IMR-90 (cell line): ENCODE measurements at regions not wholly inside any gene's neighbourhood (a gene's known extent, or its start where the extent isn't known, plus 50 kb on each side); places are given as distances from the start of the nearest gene placed in this dataset.

ENCODE experiments used
- ATAC-seq: fragments of 200-7000 bp; cut with Tn5 transposase; 2 replicates; pipeline ENCODE4 v1.9.1; 2020; ENCODE audit warnings: low read depth, mild to moderate bottlenecking, moderate library complexity
- BruUV-seq: library from RNA; stranded (reverse); fragments of 400-500 nt; replicated peaks from 2 replicates; lab custom pipeline; 2021; lab: Mats Ljungman, UMichigan
- CTCF ChIA-PET: fragments of 300-600 bp; formaldehyde crosslinking; extraction: SDS; loops from one replicate; lab custom pipeline; 2021; ENCODE audit warnings: antibody characterized with exemption; lab: Yijun Ruan, JAX
- POLR2A ChIA-PET: fragments of 300-600 bp; sonication (Branson Sonifier 250); formaldehyde crosslinking; loops from one replicate; lab custom pipeline; 2022; ENCODE audit warnings: antibody characterized with exemption; ENCODE audit not compliant: unreplicated experiment; lab: Charles Lee
- DNase-seq: peaks from one replicate; pipeline ENCODE4 v3.0.0; 2013
- H2AFZ ChIP-seq: replicated peaks from 2 replicates; pipeline ENCODE3; 2013; ENCODE audit warnings: low read length, mild to moderate bottlenecking; ENCODE audit not compliant: poor library complexity
- H2AK5ac ChIP-seq: 2 replicates; pipeline ENCODE4 v1.6.1; 2013; ENCODE audit warnings: low read depth, low read length, inconsistent platforms
- H2AK9ac ChIP-seq: replicated peaks from 2 replicates; pipeline ENCODE3; 2013; ENCODE audit warnings: mild to moderate bottlenecking, low read depth, low read length, moderate library complexity; ENCODE audit not compliant: poor library complexity
- H2BK120ac ChIP-seq: 2 replicates; pipeline ENCODE4 v1.6.1; 2013; ENCODE audit warnings: low read depth, low read length, inconsistent platforms
- H2BK15ac ChIP-seq: 3 replicates; pipeline ENCODE4 v1.6.1; 2013; ENCODE audit warnings: low read depth, low read length, inconsistent platforms
- H2BK20ac ChIP-seq: 2 replicates; pipeline ENCODE4 v1.6.1; 2013; ENCODE audit warnings: low read depth, mild to moderate bottlenecking, inconsistent platforms, low read length, moderate library complexity
- H2BK5ac ChIP-seq: 2 replicates; pipeline ENCODE4 v1.6.1; 2013; ENCODE audit warnings: mild to moderate bottlenecking, low read depth, low read length, inconsistent platforms; ENCODE audit not compliant: poor library complexity, severe bottlenecking
- H3K14ac ChIP-seq: replicated peaks from 2 replicates; pipeline ENCODE4 v1.6.1; 2013; ENCODE audit warnings: low read depth, low read length, inconsistent platforms
- H3K18ac ChIP-seq: 2 replicates; pipeline ENCODE4 v1.6.1; 2013; ENCODE audit warnings: low read depth, low read length, control low read depth
- H3K23ac ChIP-seq: 2 replicates; pipeline ENCODE4 v1.6.1; 2013; ENCODE audit warnings: low read depth, low read length, inconsistent platforms
- H3K27ac ChIP-seq: 2 replicates; pipeline ENCODE4 v1.5.1; 2013; ENCODE audit warnings: mild to moderate bottlenecking, control low read depth, low read length; ENCODE audit not compliant: insufficient read depth
- H3K27me3 ChIP-seq: 2 replicates; pipeline ENCODE4 v1.6.1; 2013; ENCODE audit warnings: low read length; ENCODE audit not compliant: control insufficient read depth, insufficient read depth
- H3K36me3 ChIP-seq: 2 replicates; pipeline ENCODE4 v1.6.1; 2013; ENCODE audit warnings: low read length, mixed read lengths; ENCODE audit not compliant: control insufficient read depth, insufficient read depth
- H3K4ac ChIP-seq: 2 replicates; pipeline ENCODE4 v1.6.1; 2013; ENCODE audit warnings: low read depth, low read length, inconsistent platforms
- H3K4me1 ChIP-seq: 2 replicates; pipeline ENCODE4 v1.6.1; 2013; ENCODE audit warnings: low read length, mixed read lengths; ENCODE audit not compliant: control insufficient read depth, insufficient read depth
- H3K4me2 ChIP-seq: 2 replicates; pipeline ENCODE4 v1.6.1; 2013; ENCODE audit warnings: low read depth, mild to moderate bottlenecking, control low read depth, low read length, moderate library complexity
- H3K4me3 ChIP-seq: 2 replicates; pipeline ENCODE4 v1.5.1; 2013; ENCODE audit warnings: low read depth, mild to moderate bottlenecking, control low read depth, low read length, moderate library complexity; ENCODE audit not compliant: insufficient read depth
- H3K56ac ChIP-seq: 2 replicates; pipeline ENCODE4 v1.6.1; 2013; ENCODE audit warnings: low read length, inconsistent platforms; ENCODE audit not compliant: insufficient read depth; ENCODE audit errors: extremely low read depth
- H3K79me1 ChIP-seq, 2 experiments: 2 replicates each; pipeline ENCODE4 v1.6.1; 2013; ENCODE audit warnings: low read length in 2 of 2, inconsistent platforms in 1 of 2, low read depth in 1 of 2
- H3K9ac ChIP-seq: 2 replicates; pipeline ENCODE4 v1.6.1; 2013; ENCODE audit warnings: low read depth, low read length, control low read depth
- H3K9me1 ChIP-seq: 2 replicates; pipeline ENCODE4 v1.6.1; 2013; ENCODE audit warnings: low read length, inconsistent platforms; ENCODE audit not compliant: insufficient read depth
- H3K9me3 ChIP-seq: 2 replicates; pipeline ENCODE4 v1.6.1; 2013; ENCODE audit warnings: low read length; ENCODE audit not compliant: control insufficient read depth, insufficient read depth
- H4K20me1 ChIP-seq: 2 replicates; pipeline ENCODE4 v1.6.1; 2013; ENCODE audit warnings: low read length, inconsistent platforms; ENCODE audit not compliant: insufficient read depth
- H4K5ac ChIP-seq: 2 replicates; pipeline ENCODE4 v1.6.1; 2013; ENCODE audit warnings: mild to moderate bottlenecking, low read depth, low read length, control low read depth
- H4K8ac ChIP-seq, 2 experiments: 2 replicates each; pipeline ENCODE4 v1.6.1; 2013; ENCODE audit warnings: low read depth in 2 of 2, low read length in 2 of 2, control low read depth in 1 of 2, inconsistent platforms in 1 of 2
- H4K91ac ChIP-seq: 2 replicates; pipeline ENCODE4 v1.6.1; 2013; ENCODE audit warnings: low read depth, low read length, inconsistent platforms; ENCODE audit not compliant: insufficient read depth
- BHLHE40 ChIP-seq: fragments of 150-350 bp; IDR thresholded peaks from 2 replicates; pipeline ENCODE4 v1.6.1; 2016; ENCODE audit warnings: mild to moderate bottlenecking, low read depth, low read length
- CEBPB ChIP-seq: IDR thresholded peaks from 2 replicates; pipeline ENCODE4 v1.6.1; 2012; ENCODE audit warnings: low read depth, low read length, improper control_type of control experiment
- CHD1 ChIP-seq: IDR thresholded peaks from 2 replicates; pipeline ENCODE4 v1.6.1; 2012; ENCODE audit warnings: low read depth, low read length, improper control_type of control experiment
- CTCF ChIP-seq: conservative IDR thresholded peaks from 2 replicates; pipeline ENCODE4 v1.5.1; 2012; ENCODE audit warnings: mild to moderate bottlenecking, low read depth, low read length, improper control_type of control experiment
- ELK1 ChIP-seq: fragments of 150-350 bp; IDR thresholded peaks from 2 replicates; pipeline ENCODE4 v1.6.1; 2016; ENCODE audit warnings: low read depth, mild to moderate bottlenecking, low read length, moderate library complexity, borderline replicate concordance
- FOS ChIP-seq: fragments of 150-350 bp; IDR thresholded peaks from 2 replicates; pipeline ENCODE4 v1.6.1; 2016; ENCODE audit warnings: low read depth, low read length
- MAFK ChIP-seq: IDR thresholded peaks from 2 replicates; pipeline ENCODE4 v1.6.1; 2012; ENCODE audit warnings: low read depth, low read length, improper control_type of control experiment
- MAZ ChIP-seq: IDR thresholded peaks from 2 replicates; pipeline ENCODE4 v1.6.1; 2012; ENCODE audit warnings: low read depth, mild to moderate bottlenecking, low read length, improper control_type of control experiment, moderate library complexity, borderline replicate concordance
- MXI1 ChIP-seq: IDR thresholded peaks from 2 replicates; pipeline ENCODE4 v1.6.1; 2012; ENCODE audit warnings: low read depth, mild to moderate bottlenecking, low read length, moderate library complexity, borderline replicate concordance
- NFE2L2 ChIP-seq: fragments of 150-350 bp; IDR thresholded peaks from 2 replicates; pipeline ENCODE4 v1.6.1; 2016; ENCODE audit warnings: low read depth, mild to moderate bottlenecking, low read length
- POLR2A ChIP-seq: IDR thresholded peaks from 2 replicates; pipeline ENCODE4 v1.6.1; 2012; ENCODE audit warnings: mild to moderate bottlenecking, low read depth, low read length
- RAD21 ChIP-seq: IDR thresholded peaks from 2 replicates; pipeline ENCODE4 v1.6.1; 2012; ENCODE audit warnings: low read length, improper control_type of control experiment
- RCOR1 ChIP-seq: IDR thresholded peaks from 2 replicates; pipeline ENCODE4 v1.6.1; 2012; ENCODE audit warnings: mild to moderate bottlenecking, low read length, improper control_type of control experiment; ENCODE audit not compliant: insufficient replicate concordance
- SMC3 ChIP-seq: fragments of 150-350 bp; IDR thresholded peaks from 2 replicates; pipeline ENCODE4 v1.6.1; 2016; ENCODE audit warnings: low read depth, mild to moderate bottlenecking, antibody characterized with exemption, low read length, moderate library complexity
- USF2 ChIP-seq: fragments of 150-350 bp; IDR thresholded peaks from 2 replicates; pipeline ENCODE4 v1.6.1; 2017; ENCODE audit warnings: mild to moderate bottlenecking, antibody characterized with exemption, low read length, low read depth
- WGBS, 2 experiments: methylation state at CpG; one replicate each; pipeline versions ENCODE4 v1.1.5 to v1.1.7; 2013; ENCODE audit warnings: missing lambda C conversion rate in 2 of 2; ENCODE audit not compliant: insufficient read length in 1 of 2; ENCODE audit errors: extremely low coverage in 2 of 2; 5-methylcytosine and 5-hydroxymethylcytosine counted together
- dilution Hi-C: fragments of 300-500 bp; cut with HindIII; formaldehyde crosslinking; loops from one replicate; pipeline ENCODE4 v1.14.3; 2018; ENCODE audit warnings: low sequenced_read_pairs; ENCODE audit not compliant: unreplicated experiment
- in situ Hi-C: fragments of 300-500 bp; cut with MboI; formaldehyde crosslinking; loops from 3 replicates; pipeline ENCODE4 v1.14.3; 2019; ENCODE audit warnings: low sequenced_read_pairs, inconsistent platforms, mixed read lengths
- intact Hi-C: fragments of 100-400 bp; cut with micrococcal nuclease; formaldehyde crosslinking; loops from 2 replicates; pipeline ENCODE4 v1.10.0; 2022

- no peak for ATAC-seq
- dilution Hi-C loops (no loop called here), in situ Hi-C loops (no loop called here), intact Hi-C loops (no loop called here)
- Histone ChIP-seq H3K4me1 (no peaks in the 10 kb centered on the region), H3K56ac (no peak overlapping the region), H2AFZ (no peak overlapping the region), H3K4me2 (no peak overlapping the region), H3K18ac (no peak overlapping the region), H2BK5ac (no peak overlapping the region), H3K9me3 (peaks cover 30% of the 10 kb centered on the region; the same call in 1 of the 2 replicates), H3K23ac (no peak overlapping the region), H3K9ac (no peak overlapping the region), H4K8ac (no peak overlapping the region), H2BK120ac (no peak overlapping the region), H2BK15ac (no peak overlapping the region), H3K79me1 (no peaks in the 10 kb centered on the region), H2BK20ac (no peak overlapping the region), H4K20me1 (no peaks in the 10 kb centered on the region), H2AK9ac (no peak overlapping the region), H4K5ac (no peak overlapping the region), H3K9me1 (no peaks in the 10 kb centered on the region), H2AK5ac (no peak overlapping the region), H3K27me3 (no peaks in the 10 kb centered on the region), H3K14ac (no peak overlapping the region), H4K91ac (no peak overlapping the region), H3K4me3 (no peak overlapping the region), H3K27ac (no peak overlapping the region), H3K36me3 (no peaks in the 10 kb centered on the region), H3K4ac (no peak overlapping the region)
- BruUV-seq, result no TSS peak
- no peak for DNase-seq
- WGBS, 2 experiments, result no CpG with 5 or more reads among the region's 4 CpGs
- ChIA-PET POLR2A (no interaction called here), CTCF (no interaction called here)
- TF ChIP-seq POLR2A, result no peak
- no peak for TF ChIP-seq CHD1
- TF ChIP-seq MXI1, result no peak
- TF ChIP-seq SMC3, result no peak
- no peak for TF ChIP-seq MAZ
- no peak for TF ChIP-seq RCOR1
- TF ChIP-seq USF2, result no peak
- no peak for TF ChIP-seq BHLHE40
- TF ChIP-seq CTCF, result no peak
- TF ChIP-seq MAFK, result no peak
- TF ChIP-seq RAD21, result no peak
- TF ChIP-seq FOS, result no peak
- no peak for TF ChIP-seq ELK1
- TF ChIP-seq CEBPB, result no peak
- TF ChIP-seq NFE2L2, result no peak
Measured at GRCh38 chr6:167428664-167429333, 103.9 kb downstream of the TTLL2 start.
